Fibroblast of pulmonary artery (primary cell): ENCODE measurements at regions not wholly inside any gene's neighbourhood (a gene's known extent, or its start where the extent isn't known, plus 50 kb on each side); places are given as distances from the start of the nearest gene placed in this dataset.

ENCODE experiments used
- DNase-seq: peaks from one replicate; pipeline ENCODE4 v3.0.0-alpha.2; 2010; ENCODE audit warnings: low read depth
- H3K4me3 ChIP-seq: replicated peaks from 2 replicates; pipeline ENCODE4 v1.5.1; 2011; ENCODE audit warnings: low read depth, mild to moderate bottlenecking, control low read depth, low read length, moderate library complexity
- TF ChIP-seq, protein P1 (sequence below): IDR thresholded peaks from 2 replicates; pipeline ENCODE4 v1.5.1; 2011; ENCODE audit warnings: mild to moderate bottlenecking, control low read depth, low read length, inconsistent platforms; ENCODE audit errors: missing control alignments

DNA sequence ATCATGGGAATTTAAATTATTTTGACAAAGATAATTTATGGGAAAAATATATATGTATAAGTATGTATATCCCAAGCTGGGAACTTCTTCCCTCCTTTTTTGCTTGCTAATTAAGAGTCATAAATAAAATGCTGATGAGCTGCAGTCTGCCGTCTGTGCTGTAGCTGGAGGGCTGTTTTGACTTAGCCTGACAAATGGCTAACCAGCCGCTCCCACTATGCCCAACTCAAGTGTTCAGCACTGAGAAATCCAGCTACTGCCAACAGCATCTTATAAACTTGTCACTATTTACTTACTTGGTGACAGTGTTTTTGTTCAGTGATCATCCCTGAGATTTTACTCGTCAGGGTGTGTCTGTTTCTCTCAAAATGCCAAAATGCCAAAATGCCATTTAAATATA, 171.2 kb upstream of the PGRMC2 start:
- DNase-seq: no peak
- TF ChIP-seq, protein P1, sequence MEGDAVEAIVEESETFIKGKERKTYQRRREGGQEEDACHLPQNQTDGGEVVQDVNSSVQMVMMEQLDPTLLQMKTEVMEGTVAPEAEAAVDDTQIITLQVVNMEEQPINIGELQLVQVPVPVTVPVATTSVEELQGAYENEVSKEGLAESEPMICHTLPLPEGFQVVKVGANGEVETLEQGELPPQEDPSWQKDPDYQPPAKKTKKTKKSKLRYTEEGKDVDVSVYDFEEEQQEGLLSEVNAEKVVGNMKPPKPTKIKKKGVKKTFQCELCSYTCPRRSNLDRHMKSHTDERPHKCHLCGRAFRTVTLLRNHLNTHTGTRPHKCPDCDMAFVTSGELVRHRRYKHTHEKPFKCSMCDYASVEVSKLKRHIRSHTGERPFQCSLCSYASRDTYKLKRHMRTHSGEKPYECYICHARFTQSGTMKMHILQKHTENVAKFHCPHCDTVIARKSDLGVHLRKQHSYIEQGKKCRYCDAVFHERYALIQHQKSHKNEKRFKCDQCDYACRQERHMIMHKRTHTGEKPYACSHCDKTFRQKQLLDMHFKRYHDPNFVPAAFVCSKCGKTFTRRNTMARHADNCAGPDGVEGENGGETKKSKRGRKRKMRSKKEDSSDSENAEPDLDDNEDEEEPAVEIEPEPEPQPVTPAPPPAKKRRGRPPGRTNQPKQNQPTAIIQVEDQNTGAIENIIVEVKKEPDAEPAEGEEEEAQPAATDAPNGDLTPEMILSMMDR: no peak
- H3K4me3 ChIP-seq: no peak overlapping the region

DNA sequence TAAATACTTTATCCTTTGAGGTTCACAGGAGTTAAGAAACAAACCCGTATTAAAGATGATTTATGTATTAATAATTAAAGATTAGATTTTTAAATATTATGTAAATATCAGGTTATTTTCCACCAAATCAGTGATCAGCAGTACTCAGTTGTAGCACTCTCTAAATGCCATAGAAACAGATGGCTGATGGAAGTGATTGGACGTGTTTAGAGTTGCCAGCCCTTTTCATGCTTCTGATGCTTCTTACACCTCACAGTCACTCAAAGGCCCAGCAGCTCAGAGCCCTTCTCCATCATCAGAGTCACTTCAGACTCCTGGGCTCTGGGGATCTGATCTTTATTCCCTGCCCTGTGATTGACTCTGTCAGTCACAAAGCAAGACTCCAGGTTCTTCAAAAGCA, 170.1 kb upstream of the PGRMC2 start:
- no peak for DNase-seq
- TF ChIP-seq, protein P1: no peak

DNA sequence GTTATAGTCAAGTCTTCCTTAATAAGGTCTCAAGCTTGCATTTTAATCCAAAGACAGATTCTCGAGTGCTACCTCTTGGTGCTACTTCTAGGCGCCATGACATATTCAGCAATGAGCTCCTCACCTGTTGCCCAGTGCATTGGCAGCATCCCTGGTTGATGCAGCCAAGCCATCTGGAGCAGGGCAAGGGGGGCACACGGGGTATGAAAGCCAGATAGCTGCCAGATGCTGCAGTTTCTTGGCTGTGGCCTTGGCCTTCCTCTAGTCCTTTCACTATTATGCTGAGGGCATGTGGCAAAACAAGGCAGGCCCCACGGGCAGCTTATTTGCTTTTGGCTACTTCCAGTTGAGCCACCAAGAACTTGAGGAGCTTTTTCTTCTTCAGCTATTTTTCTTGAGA, 168.6 kb upstream of the PGRMC2 start:
- no peak for DNase-seq
- TF ChIP-seq, protein P1: no peak
- no peak overlapping the region for H3K4me3 ChIP-seq

More for the DNA sequence above, 170.1 kb upstream of the PGRMC2 start:
- H3K4me3 ChIP-seq: no peak overlapping the region

DNA sequence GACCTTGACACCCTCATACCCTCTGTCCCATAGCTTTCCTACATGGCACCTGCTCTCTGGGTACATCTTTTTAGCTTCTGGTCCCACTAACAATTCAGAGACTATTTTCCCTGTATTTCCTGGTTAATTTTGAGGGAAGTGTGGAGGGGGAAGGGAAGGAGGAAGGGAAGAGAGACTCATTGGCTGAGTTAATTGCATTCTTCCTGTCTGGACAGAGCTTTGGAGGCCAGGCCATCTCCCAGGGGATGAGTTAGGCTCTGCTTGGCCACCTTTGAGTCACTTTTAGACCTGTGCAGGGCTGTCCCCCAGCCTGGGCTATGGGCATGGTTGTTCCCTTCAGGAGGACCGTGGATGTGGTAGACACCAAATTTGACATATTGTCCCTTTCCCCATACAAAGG, 167.9 kb upstream of the PGRMC2 start:
- H3K4me3 ChIP-seq: no peak overlapping the region
- no peak for DNase-seq
- TF ChIP-seq, protein P1: no peak

DNA sequence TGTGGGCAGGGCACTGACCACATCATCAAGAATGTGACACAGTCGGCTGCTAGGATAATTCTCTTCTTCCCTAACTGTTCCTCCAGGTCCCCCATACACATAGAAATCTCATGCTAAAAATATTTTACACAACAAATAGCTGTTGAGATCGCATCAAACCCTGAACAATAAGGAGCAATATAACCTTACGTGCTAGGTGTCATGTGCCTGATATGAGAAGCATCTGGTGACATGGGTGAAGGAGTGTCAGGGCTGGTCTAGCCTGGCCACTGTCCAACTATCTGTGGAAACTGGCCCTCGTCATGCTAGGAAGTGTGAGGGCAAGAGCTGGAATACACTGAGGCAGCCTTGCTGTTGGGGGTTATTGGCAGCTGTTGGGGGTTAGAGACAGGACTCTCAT, 167.3 kb upstream of the PGRMC2 start:
- TF ChIP-seq, protein P1: no peak
- no peak for DNase-seq
- no peak overlapping the region for H3K4me3 ChIP-seq

DNA sequence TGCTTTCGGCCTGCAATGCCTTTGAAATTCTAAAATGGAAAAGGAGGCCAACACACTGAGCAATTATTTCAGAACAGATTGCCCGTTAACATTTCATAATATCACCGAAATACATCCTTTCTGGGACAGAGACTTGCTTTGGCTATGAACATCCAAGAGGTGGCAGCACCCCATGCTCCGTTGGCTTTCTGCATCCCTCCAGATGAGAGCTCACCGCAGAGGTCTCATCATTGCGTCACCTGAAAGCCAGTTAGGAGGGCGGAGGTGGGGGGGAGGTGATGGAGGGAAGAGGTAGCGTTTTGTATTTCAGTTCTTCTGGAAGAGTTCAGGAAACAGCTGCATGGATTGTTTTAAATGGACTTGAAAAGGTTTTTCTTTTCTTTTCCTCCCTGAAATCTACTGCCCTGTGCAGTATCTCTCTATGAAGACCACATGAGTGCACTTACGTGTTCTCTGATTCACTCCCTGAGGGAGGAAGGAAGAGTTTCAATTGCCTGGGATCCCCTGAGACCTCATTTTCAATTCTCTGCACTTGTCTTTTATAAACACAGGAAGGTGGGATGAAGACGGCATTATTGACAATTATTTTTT, 166.8 kb upstream of the PGRMC2 start:
- H3K4me3 ChIP-seq: peak overlapping the region; percentile 31

More for the DNA sequence above, 166.8 kb upstream of the PGRMC2 start:
- DNase-seq: peak; percentile 97
- TF ChIP-seq, protein P1: peak; percentile 95
